Activated CD8-positive, alpha-beta T cell treated with anti-CD3 and anti-CD28 coated beads for 36 hours (primary cell): ENCODE measurements at regions not wholly inside any gene's neighbourhood (a gene's known extent, or its start where the extent isn't known, plus 50 kb on each side); places are given as distances from the start of the nearest gene placed in this dataset.
"Not testable (repeated sequence)": the region's sequence is repeated elsewhere in the genome, so short reads cannot be mapped to it uniquely, and the experiment has no call there.

Experiments used
- ATAC-seq: fragments of 200-7000 bp; cut with Tn5 transposase; one replicate; pipeline ENCODE4 v1.10.0; 2021; ENCODE audit warnings: mild to moderate bottlenecking, moderate library complexity
- CTCF ChIA-PET: fragments of 350-600 bp; sonication (Branson Sonifier 250); formaldehyde crosslinking; loops from one replicate; lab custom pipeline; 2021; ENCODE audit warnings: antibody characterized with exemption; lab: Charles Lee
- POLR2A ChIA-PET: fragments of 350-600 bp; sonication (Branson Sonifier 250); formaldehyde crosslinking; loops from one replicate; lab custom pipeline; 2021; ENCODE audit warnings: antibody characterized with exemption; lab: Charles Lee
- DNase-seq: peaks from one replicate; pipeline ENCODE4 v3.0.0-alpha.2; 2020
- H3K27ac Mint-ChIP-seq: one replicate; pipeline ENCODE4 v1.8.0; 2021; ENCODE audit warnings: mild to moderate bottlenecking, mixed read lengths
- H3K27me3 Mint-ChIP-seq: one replicate; pipeline ENCODE4 v1.8.0; 2021; ENCODE audit warnings: mixed read lengths
- H3K36me3 Mint-ChIP-seq: one replicate; pipeline ENCODE4 v1.8.0; 2021; ENCODE audit warnings: low read depth, mixed read lengths
- H3K4me1 Mint-ChIP-seq: one replicate; pipeline ENCODE4 v1.8.0; 2021; ENCODE audit warnings: low read depth, mixed read lengths
- H3K4me3 Mint-ChIP-seq: one replicate; pipeline ENCODE4 v1.8.0; 2021; ENCODE audit warnings: mild to moderate bottlenecking, moderate library complexity, mixed read lengths
- H3K9me3 Mint-ChIP-seq: one replicate; pipeline ENCODE4 v1.8.0; 2021; ENCODE audit warnings: mixed read lengths
- CTCF ChIP-seq: fragments of 200-600 bp; IDR thresholded peaks from one replicate; pipeline ENCODE4 v1.8.0; 2022; ENCODE audit warnings: antibody characterized with exemption, mild to moderate bottlenecking
- intact Hi-C: fragments of 100-400 bp; cut with micrococcal nuclease; formaldehyde crosslinking; loops from one replicate; pipeline ENCODE4 v1.10.0; 2022

- TF ChIP-seq CTCF: no peak
- ATAC-seq: no peak
- H3K9me3 Mint-ChIP-seq: peaks cover 4% of the 10 kb centered on the region
- CTCF ChIA-PET: interaction anchor here (0.9 to 1.1 kb wide), 2 partner anchors 10 to 676 kb away, joined by 3 to 4 read pairs; no protein-coding TSS in a partner anchor
- H3K4me3 Mint-ChIP-seq: no peak overlapping the region
- DNase-seq: no peak
- intact Hi-C loops: no loop called here
- H3K27ac Mint-ChIP-seq: no peak overlapping the region
- peaks cover 3% of the 10 kb centered on the region for H3K27me3 Mint-ChIP-seq
- H3K4me1 Mint-ChIP-seq: no peaks in the 10 kb centered on the region
- no peaks in the 10 kb centered on the region for H3K36me3 Mint-ChIP-seq
- POLR2A ChIA-PET: no interaction called here
These were observed 66.9 kb upstream of the N4BP1 start for GRCh38 chr16:48676836-48677235.

GRCh38 chr16:48668184-48668583 lies 58.2 kb upstream of the N4BP1 start:
- H3K9me3 Mint-ChIP-seq, H3K4me1 Mint-ChIP-seq, H3K4me3 Mint-ChIP-seq, H3K27me3 Mint-ChIP-seq, H3K36me3 Mint-ChIP-seq, DNase-seq, H3K27ac Mint-ChIP-seq, POLR2A ChIA-PET, intact Hi-C loops, ATAC-seq: not testable (repeated sequence)
- CTCF ChIA-PET: interaction anchor here (1.9 kb wide), 1 partner anchor 19 kb away, joined by 4 read pairs; no protein-coding TSS in a partner anchor

- no peak for ATAC-seq
- CTCF ChIA-PET: no interaction called here
These were observed 50.0 kb upstream of the N4BP1 start for GRCh38 chr16:48659940-48660339.

More at GRCh38 chr16:48659940-48660339, 50.0 kb upstream of the N4BP1 start:
- Mint-ChIP-seq H3K36me3 (peaks cover 4% of the 10 kb centered on the region), H3K4me3 (no peak overlapping the region), H3K27ac (no peak overlapping the region), H3K9me3 (peaks cover 22% of the 10 kb centered on the region), H3K27me3 (no peaks in the 10 kb centered on the region), H3K4me1 (no peaks in the 10 kb centered on the region)
- no peak for DNase-seq
- intact Hi-C loops: no loop called here
- POLR2A ChIA-PET: no interaction called here
- no peak for TF ChIP-seq CTCF
